Breast epithelium (tissue), 4 donors: ENCODE measurements at regions not wholly inside any gene's neighbourhood (a gene's known extent, or its start where the extent isn't known, plus 50 kb on each side); places are given as distances from the start of the nearest gene placed in this dataset.

Experiments used
- DNase-seq, 2 donors: peaks; one replicate each; pipeline ENCODE4 v3.0.0-alpha.2; 2019; ENCODE audit warnings: low spot score in 2 of 2
- H3K27ac ChIP-seq, 2 donors: fragments of 200-600 bp; sonication (generic) in 1 of 2; one replicate each; pipeline ENCODE4 v1.5.1; 2016 to 2019; ENCODE audit warnings: mild to moderate bottlenecking in 1 of 2
- H3K27me3 ChIP-seq, 2 donors: fragments of 200-600 bp; sonication (generic) in 1 of 2; one replicate each; pipeline versions ENCODE4 v1.5.1 to v1.6.0; 2017 to 2019; ENCODE audit warnings: control low read depth in 1 of 2, mild to moderate bottlenecking in 1 of 2
- H3K36me3 ChIP-seq: fragments of 200-600 bp; one replicate; pipeline ENCODE4 v1.5.1; 2019
- H3K4me1 ChIP-seq, 2 donors: fragments of 200-600 bp; sonication (generic); one replicate each; pipeline ENCODE4 v1.5.1; 2016 to 2019; ENCODE audit warnings: control low read depth in 1 of 2
- H3K4me3 ChIP-seq, 3 donors: fragments of 200-600 bp; sonication (generic); 1 replicate in 2 of 3; 2 replicates in 1 of 3; pipeline ENCODE4 v1.5.1; 2016 to 2019; ENCODE audit warnings: mild to moderate bottlenecking in 3 of 3, moderate library complexity in 2 of 3
- H3K9me3 ChIP-seq, 2 donors: fragments of 200-600 bp; sonication (generic) in 1 of 2; one replicate each; pipeline ENCODE4 v1.5.1; 2016 to 2019; ENCODE audit warnings: control low read depth in 1 of 2
- POLR2A ChIP-seq: fragments of 450-650 bp; IDR thresholded peaks from one replicate; pipeline ENCODE4 v1.6.1; 2016; ENCODE audit warnings: antibody characterized with exemption, mild to moderate bottlenecking, moderate library complexity
- POLR2AphosphoS5 ChIP-seq, 3 donors: sonication (generic); formaldehyde crosslinking; IDR thresholded peaks; one replicate each; pipeline ENCODE4 v1.6.1; 2017; ENCODE audit warnings: antibody characterized with exemption in 3 of 3
- intact Hi-C: fragments of 100-400 bp; cut with DNase I; formaldehyde crosslinking; loops from one replicate; pipeline ENCODE4 v1.15.1; 2023; ENCODE audit warnings: low total_unique reads
- TF ChIP-seq, protein P1 (sequence below), 3 donors: fragments of 450-650 bp; IDR thresholded peaks; one replicate each; pipeline ENCODE4 v1.5.1; 2016 to 2017; ENCODE audit warnings: antibody characterized with exemption in 3 of 3, mild to moderate bottlenecking in 3 of 3, moderate library complexity in 3 of 3

DNA sequence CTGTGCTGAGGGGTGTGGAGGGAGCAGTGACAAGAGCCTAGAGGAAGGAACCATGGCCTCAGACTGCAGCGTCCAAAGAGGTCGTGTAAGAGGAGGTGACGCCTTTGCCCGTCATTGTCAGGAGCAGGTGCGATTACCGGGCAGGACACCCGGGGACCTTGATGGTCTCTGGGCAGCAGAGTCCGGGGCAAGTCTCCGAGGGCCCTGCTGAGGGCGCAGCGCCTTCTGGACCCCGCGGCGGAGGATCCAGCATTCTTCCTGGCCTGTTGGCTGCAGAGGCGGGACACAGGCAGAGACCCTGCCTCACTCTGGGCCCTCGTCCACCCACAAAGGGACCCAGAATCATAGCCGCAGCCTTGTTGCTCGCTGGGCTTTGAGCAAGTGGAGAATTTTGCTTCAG is 1168.8 kb downstream of the BRD1 start:
- Histone ChIP-seq H3K4me1 (no peaks in the 10 kb centered on the region), H3K9me3 (peaks cover 0 to 5% of the 10 kb centered on the region in 2 donors), H3K36me3 (no peaks in the 10 kb centered on the region), H3K27me3 (no peaks in the 10 kb centered on the region), H3K27ac (no peak overlapping the region), H3K4me3 (no peak overlapping the region)
- intact Hi-C loops = loop anchor here (5.0 kb wide), 1 partner anchor 1162 kb away; no protein-coding TSS in a partner anchor
- TF ChIP-seq POLR2AphosphoS5 (IDR thresholded peaks at IDR 0.05) (no peak), POLR2A (no peak)
- TF ChIP-seq, protein P1, sequence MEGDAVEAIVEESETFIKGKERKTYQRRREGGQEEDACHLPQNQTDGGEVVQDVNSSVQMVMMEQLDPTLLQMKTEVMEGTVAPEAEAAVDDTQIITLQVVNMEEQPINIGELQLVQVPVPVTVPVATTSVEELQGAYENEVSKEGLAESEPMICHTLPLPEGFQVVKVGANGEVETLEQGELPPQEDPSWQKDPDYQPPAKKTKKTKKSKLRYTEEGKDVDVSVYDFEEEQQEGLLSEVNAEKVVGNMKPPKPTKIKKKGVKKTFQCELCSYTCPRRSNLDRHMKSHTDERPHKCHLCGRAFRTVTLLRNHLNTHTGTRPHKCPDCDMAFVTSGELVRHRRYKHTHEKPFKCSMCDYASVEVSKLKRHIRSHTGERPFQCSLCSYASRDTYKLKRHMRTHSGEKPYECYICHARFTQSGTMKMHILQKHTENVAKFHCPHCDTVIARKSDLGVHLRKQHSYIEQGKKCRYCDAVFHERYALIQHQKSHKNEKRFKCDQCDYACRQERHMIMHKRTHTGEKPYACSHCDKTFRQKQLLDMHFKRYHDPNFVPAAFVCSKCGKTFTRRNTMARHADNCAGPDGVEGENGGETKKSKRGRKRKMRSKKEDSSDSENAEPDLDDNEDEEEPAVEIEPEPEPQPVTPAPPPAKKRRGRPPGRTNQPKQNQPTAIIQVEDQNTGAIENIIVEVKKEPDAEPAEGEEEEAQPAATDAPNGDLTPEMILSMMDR (IDR thresholded peaks at IDR 0.05) = no peak
- DNase-seq = no peak

DNA sequence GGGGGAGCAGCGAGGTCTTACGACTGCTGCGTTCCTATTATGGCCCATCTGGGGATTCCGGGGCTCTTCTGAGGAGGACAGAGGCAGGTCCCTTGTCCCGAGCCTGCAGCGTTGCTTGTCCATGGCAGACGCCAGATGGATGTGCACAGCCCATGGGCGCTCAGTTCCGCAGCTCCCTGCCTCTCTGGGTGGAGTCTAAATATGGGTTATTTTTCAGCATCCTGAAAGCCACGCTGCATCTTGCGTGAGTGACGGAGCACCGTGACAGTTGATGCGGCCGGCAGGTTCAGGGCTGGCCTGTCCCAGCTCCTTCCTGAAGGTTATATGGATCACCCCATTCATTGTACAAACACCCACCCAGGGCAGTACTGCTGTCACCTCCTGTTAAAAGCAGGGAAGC is 1169.4 kb downstream of the BRD1 start:
- TF ChIP-seq, protein P1 (IDR thresholded peaks at IDR 0.05) = no peak
- intact Hi-C loops = loop anchor here (5.0 kb wide), 1 partner anchor 1161 kb away; no protein-coding TSS in a partner anchor
- Histone ChIP-seq H3K4me1 (no peaks in the 10 kb centered on the region), H3K9me3 (peaks cover 0 to 3% of the 10 kb centered on the region in 2 donors), H3K4me3 (no peak overlapping the region), H3K27me3 (no peaks in the 10 kb centered on the region), H3K27ac (no peak overlapping the region), H3K36me3 (no peaks in the 10 kb centered on the region)
- no peak for DNase-seq

DNA sequence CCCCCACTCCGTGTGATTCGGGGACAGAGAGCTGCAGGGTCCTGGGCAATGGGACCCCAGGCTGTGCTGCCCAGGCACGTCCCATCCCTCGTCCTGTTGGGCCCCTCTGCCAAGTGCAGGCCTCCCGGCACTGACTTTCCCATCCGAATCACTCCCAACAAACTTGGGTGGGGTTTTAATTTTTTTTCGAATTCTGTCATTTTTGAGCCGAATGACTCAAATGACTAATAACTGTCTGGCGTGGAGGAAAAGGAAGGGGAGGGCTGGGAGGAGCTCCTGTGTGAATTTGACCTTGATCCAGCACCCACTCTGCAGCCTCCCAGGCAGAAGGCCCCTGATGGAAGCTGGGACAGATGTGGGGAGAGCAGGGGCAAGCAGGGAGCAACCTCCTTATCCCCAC is 1173.2 kb downstream of the BRD1 start:
- intact Hi-C loops = no loop called here
- Histone ChIP-seq H3K4me3 (no peak overlapping the region), H3K27me3 (no peaks in the 10 kb centered on the region), H3K36me3 (no peaks in the 10 kb centered on the region), H3K9me3 (no peaks in the 10 kb centered on the region), H3K27ac (no peak overlapping the region), H3K4me1 (no peaks in the 10 kb centered on the region)
- no peak for DNase-seq
- TF ChIP-seq POLR2AphosphoS5 (IDR thresholded peaks at IDR 0.05) (no peak), POLR2A (no peak)
- TF ChIP-seq, protein P1 (IDR thresholded peaks at IDR 0.05) = no peak

DNA sequence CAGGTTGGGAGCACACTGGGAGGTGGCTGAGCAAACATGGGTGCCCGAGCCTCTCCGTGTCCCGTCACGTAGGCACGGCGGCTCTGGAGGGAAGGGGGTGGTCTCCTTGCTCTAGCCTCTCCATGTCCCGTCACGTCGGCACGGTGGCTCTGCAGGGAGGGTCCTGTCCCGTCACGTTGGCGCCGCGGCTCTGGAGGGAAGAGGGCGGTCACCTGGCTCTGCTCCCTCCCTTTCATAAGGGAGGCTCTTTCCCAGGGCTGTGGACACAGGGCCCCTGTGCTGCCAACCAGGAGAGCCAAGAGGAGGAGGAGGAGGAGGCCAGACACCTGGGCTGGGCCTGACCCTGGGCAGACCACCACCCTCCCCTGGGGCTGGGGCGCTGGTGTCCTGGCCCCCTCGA is 1173.7 kb downstream of the BRD1 start:
- Histone ChIP-seq H3K36me3 (no peaks in the 10 kb centered on the region), H3K9me3 (no peaks in the 10 kb centered on the region), H3K4me1 (no peaks in the 10 kb centered on the region), H3K27me3 (no peaks in the 10 kb centered on the region), H3K4me3 (no peak overlapping the region), H3K27ac (no peak overlapping the region)
- TF ChIP-seq POLR2A (no peak), POLR2AphosphoS5 (IDR thresholded peaks at IDR 0.05) (no peak)
- TF ChIP-seq, protein P1 (IDR thresholded peaks at IDR 0.05) = no peak
- DNase-seq = no peak
- intact Hi-C loops = no loop called here

DNA sequence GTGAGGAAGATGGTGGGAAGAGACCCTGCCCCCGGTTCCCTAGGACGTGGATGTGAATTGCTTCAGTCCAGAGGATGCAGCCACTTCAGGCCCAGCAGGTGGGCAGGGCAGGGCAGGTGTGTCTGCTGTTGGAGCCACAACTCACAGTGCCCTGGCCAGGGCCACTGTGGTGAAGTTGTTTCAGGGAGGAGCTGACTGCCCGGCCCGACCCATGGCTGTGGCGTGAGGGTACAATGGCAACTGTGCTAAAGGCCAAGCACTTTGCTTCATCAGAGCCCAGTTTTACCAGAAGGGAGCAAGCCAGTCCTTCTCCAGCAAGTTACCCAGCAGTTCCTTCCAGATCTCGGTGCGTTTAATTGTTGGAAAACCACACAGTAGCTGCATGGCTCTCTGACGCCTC is 1174.4 kb downstream of the BRD1 start:
- Histone ChIP-seq H3K36me3 (no peaks in the 10 kb centered on the region), H3K27ac (no peak overlapping the region), H3K4me1 (no peaks in the 10 kb centered on the region), H3K4me3 (no peak overlapping the region), H3K9me3 (no peaks in the 10 kb centered on the region), H3K27me3 (no peaks in the 10 kb centered on the region)
- no peak for DNase-seq
- intact Hi-C loops = no loop called here
- TF ChIP-seq POLR2A = no peak
- TF ChIP-seq, protein P1 (IDR thresholded peaks at IDR 0.05) = no peak
- TF ChIP-seq POLR2AphosphoS5 (IDR thresholded peaks at IDR 0.05) = no peak
